ENCODE measurements at regions not wholly inside any gene's neighbourhood (a gene's known extent, or its start where the extent isn't known, plus 50 kb on each side); places are given as distances from the start of the nearest gene placed in this dataset.

DNA sequence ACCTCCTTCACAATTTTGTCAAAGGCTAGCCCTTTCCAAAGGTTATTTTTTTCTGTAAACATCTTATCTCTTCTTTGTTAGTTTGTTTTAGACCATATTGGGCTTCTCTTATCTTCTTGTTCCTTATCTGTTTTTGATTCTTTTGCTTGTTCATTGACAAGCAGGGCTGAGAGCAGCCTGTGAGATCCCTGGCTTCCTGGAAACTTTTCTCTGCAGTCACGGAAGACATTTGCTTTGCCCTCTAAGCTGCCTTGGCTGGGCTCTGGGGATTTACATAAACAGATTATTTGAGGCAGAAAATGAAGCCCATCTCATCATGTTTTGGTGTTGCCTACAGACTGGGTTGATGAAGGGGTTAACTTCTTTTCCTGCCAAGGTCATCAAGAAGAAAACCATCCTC, 157.4 kb upstream of the AMOT start:
- DNase-seq: no peak
- no peaks in the 10 kb centered on the region for H3K27me3 ChIP-seq (ENCODE audit: insufficient read depth, low read length, poor library complexity)
- no peak for TF ChIP-seq CTCF (IDR thresholded peaks at IDR 0.05; ENCODE audit: borderline replicate concordance, extremely low read depth, low read length, poor library complexity, severe bottlenecking)
- TF ChIP-seq EZH2 (IDR thresholded peaks at IDR 0.05; ENCODE audit: borderline replicate concordance, low read depth, low read length, severe bottlenecking): no peak
- H3K4me1 ChIP-seq (ENCODE audit: insufficient read depth, low read length): no peaks in the 10 kb centered on the region
- H3K27ac ChIP-seq (ENCODE audit: low read length): no peak overlapping the region
- no peak overlapping the region for H3K9ac ChIP-seq (ENCODE audit: low read depth, low read length)
- H3K36me3 ChIP-seq (ENCODE audit: insufficient read depth, low read length): no peaks in the 10 kb centered on the region
- no peaks in the 10 kb centered on the region for H3K9me3 ChIP-seq (ENCODE audit: insufficient read depth, low read length, severe bottlenecking)
- H4K20me1 ChIP-seq (ENCODE audit: insufficient read depth, low read length): no peaks in the 10 kb centered on the region
- H3K79me2 ChIP-seq (ENCODE audit: insufficient read depth, low read length): no peaks in the 10 kb centered on the region
- H2AFZ ChIP-seq (ENCODE audit: low read depth, low read length): no peak overlapping the region
- no peak overlapping the region for H3K4me2 ChIP-seq (ENCODE audit: insufficient read depth, low read length)
- H3K4me3 ChIP-seq (ENCODE audit: low read depth in 1 of 2, low read length in 2 of 2): no peak overlapping the region
- no peak for ATAC-seq (ENCODE audit: insufficient read depth, low read depth)

GRCh38 chrX:112991801-112992200, 151.2 kb upstream of the AMOT start:
- H3K36me3 ChIP-seq (ENCODE audit: insufficient read depth, low read length): no peaks in the 10 kb centered on the region
- H3K4me3 ChIP-seq (ENCODE audit: low read depth in 1 of 2, low read length in 2 of 2): no peak overlapping the region
- no peaks in the 10 kb centered on the region for H3K79me2 ChIP-seq (ENCODE audit: insufficient read depth, low read length)
- H3K4me2 ChIP-seq (ENCODE audit: insufficient read depth, low read length): no peak overlapping the region
- H2AFZ ChIP-seq (ENCODE audit: low read depth, low read length): no peak overlapping the region
- no peak overlapping the region for H3K27ac ChIP-seq (ENCODE audit: low read length)
- no peak overlapping the region for H3K9ac ChIP-seq (ENCODE audit: low read depth, low read length)
- ATAC-seq (ENCODE audit: insufficient read depth, low read depth) (no peak), DNase-seq (no peak)
- H3K4me1 ChIP-seq (ENCODE audit: insufficient read depth, low read length): no peaks in the 10 kb centered on the region
- H3K27me3 ChIP-seq (ENCODE audit: insufficient read depth, low read length, poor library complexity): no peaks in the 10 kb centered on the region
- TF ChIP-seq CTCF (IDR thresholded peaks at IDR 0.05; ENCODE audit: borderline replicate concordance, extremely low read depth, low read length, poor library complexity, severe bottlenecking) (no peak), EZH2 (IDR thresholded peaks at IDR 0.05; ENCODE audit: borderline replicate concordance, low read depth, low read length, severe bottlenecking) (no peak)
- H3K9me3 ChIP-seq (ENCODE audit: insufficient read depth, low read length, severe bottlenecking): no peaks in the 10 kb centered on the region
- H4K20me1 ChIP-seq (ENCODE audit: insufficient read depth, low read length): no peaks in the 10 kb centered on the region

DNA sequence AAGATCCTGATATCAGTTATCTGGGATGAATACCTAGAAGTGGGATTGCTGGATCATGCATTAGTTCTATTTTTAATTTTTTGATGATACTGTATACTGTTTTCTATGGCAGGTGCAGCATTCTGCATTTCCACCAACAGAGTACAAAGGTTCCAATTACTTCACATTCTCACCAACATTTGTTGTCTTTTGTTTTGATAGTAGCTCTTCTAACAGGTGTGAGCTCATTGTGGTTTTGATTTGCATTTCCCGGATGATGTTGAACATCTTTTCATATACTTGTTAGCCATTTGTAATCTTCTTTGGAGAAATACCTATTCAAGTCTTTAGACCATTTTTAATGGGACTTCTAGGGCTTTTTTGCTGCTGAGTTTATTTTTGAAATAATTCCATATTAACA, 139.2 kb upstream of the AMOT start:
- no peaks in the 10 kb centered on the region for H3K4me1 ChIP-seq (ENCODE audit: insufficient read depth, low read length)
- H3K9ac ChIP-seq (ENCODE audit: low read depth, low read length): no peak overlapping the region
- H4K20me1 ChIP-seq (ENCODE audit: insufficient read depth, low read length): no peaks in the 10 kb centered on the region
- H3K4me2 ChIP-seq (ENCODE audit: insufficient read depth, low read length): no peak overlapping the region
- no peak overlapping the region for H3K4me3 ChIP-seq (ENCODE audit: low read depth in 1 of 2, low read length in 2 of 2)
- TF ChIP-seq EZH2 (IDR thresholded peaks at IDR 0.05; ENCODE audit: borderline replicate concordance, low read depth, low read length, severe bottlenecking) (no peak), CTCF (IDR thresholded peaks at IDR 0.05; ENCODE audit: borderline replicate concordance, extremely low read depth, low read length, poor library complexity, severe bottlenecking) (no peak)
- H2AFZ ChIP-seq (ENCODE audit: low read depth, low read length): no peak overlapping the region
- H3K36me3 ChIP-seq (ENCODE audit: insufficient read depth, low read length): no peaks in the 10 kb centered on the region
- no peak overlapping the region for H3K27ac ChIP-seq (ENCODE audit: low read length)
- no peaks in the 10 kb centered on the region for H3K27me3 ChIP-seq (ENCODE audit: insufficient read depth, low read length, poor library complexity)
- ATAC-seq (ENCODE audit: insufficient read depth, low read depth) (no peak), DNase-seq (no peak)
- H3K79me2 ChIP-seq (ENCODE audit: insufficient read depth, low read length): no peaks in the 10 kb centered on the region
- no peaks in the 10 kb centered on the region for H3K9me3 ChIP-seq (ENCODE audit: insufficient read depth, low read length, severe bottlenecking)

All from DND-41 (cell line).